ENCODE measurements at regions not wholly inside any gene's neighbourhood (a gene's known extent, or its start where the extent isn't known, plus 50 kb on each side); places are given as distances from the start of the nearest gene placed in this dataset.

DNA sequence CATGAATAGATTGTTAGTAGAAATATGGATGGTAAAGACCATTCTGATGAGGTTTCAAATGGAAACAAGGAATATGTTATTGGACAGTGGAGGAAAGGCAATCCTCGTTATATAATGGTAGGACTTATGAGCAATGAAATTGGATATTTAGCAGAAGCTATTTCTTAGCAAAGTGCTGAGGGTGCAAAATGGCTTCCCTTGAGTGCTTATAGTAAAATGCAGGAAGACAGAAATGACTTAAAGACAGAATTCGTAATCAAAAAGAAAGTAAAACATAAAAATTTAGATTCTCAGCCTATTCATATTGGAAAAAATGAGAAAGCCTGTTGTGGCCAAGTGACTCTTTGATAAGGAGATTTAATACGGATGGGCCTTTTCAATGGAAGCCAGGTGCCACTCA, 102.1 kb upstream of the ADRA1B start:
- no peaks in the 10 kb centered on the region for H3K27me3 ChIP-seq (ENCODE audit: control insufficient read depth in 2 of 2, insufficient read depth in 2 of 2, low read length in 2 of 2)
- no peak overlapping the region for H2AFZ ChIP-seq (ENCODE audit: low read depth, low read length)
- DNase-seq (ENCODE audit: low read depth, low spot score) (no peak), FAIRE-seq (no peak)
- CTCF ChIA-PET = no interaction called here
- H3K36me3 ChIP-seq (ENCODE audit: control insufficient read depth in 2 of 2, extremely low read depth in 1 of 2, insufficient read depth in 2 of 2, low read length in 2 of 2) = no peaks in the 10 kb centered on the region
- no peaks in the 10 kb centered on the region for H4K20me1 ChIP-seq (replicated peaks; ENCODE audit: control insufficient read depth, extremely low read depth, insufficient read depth, low read length)
- dilution Hi-C loops (cut with MboI; ENCODE audit: extremely low pct_ligation_motif_present, low sequenced_read_pairs) = no loop called here
- TF ChIP-seq POLR2AphosphoS5 (IDR thresholded peaks at IDR 0.05; ENCODE audit: insufficient read depth, low read depth, low read length) (no peak), POLR2A (IDR thresholded peaks at IDR 0.05; ENCODE audit: low read depth, low read length) (no peak), GATA2 (IDR thresholded peaks at IDR 0.05; ENCODE audit: insufficient read depth, insufficient read length, low read depth, low read length) (no peak), MYC (IDR thresholded peaks at IDR 0.05; ENCODE audit: low read depth, low read length) (no peak), JUN (IDR thresholded peaks at IDR 0.05; ENCODE audit: borderline replicate concordance, insufficient read depth, insufficient read length, low read depth) (no peak), FOS (IDR thresholded peaks at IDR 0.05; ENCODE audit: borderline replicate concordance, insufficient read depth, low read length) (no peak), EZH2 (IDR thresholded peaks at IDR 0.05; ENCODE audit: borderline replicate concordance, low read depth, low read length, severe bottlenecking) (no peak)
- TF ChIP-seq, protein P1, sequence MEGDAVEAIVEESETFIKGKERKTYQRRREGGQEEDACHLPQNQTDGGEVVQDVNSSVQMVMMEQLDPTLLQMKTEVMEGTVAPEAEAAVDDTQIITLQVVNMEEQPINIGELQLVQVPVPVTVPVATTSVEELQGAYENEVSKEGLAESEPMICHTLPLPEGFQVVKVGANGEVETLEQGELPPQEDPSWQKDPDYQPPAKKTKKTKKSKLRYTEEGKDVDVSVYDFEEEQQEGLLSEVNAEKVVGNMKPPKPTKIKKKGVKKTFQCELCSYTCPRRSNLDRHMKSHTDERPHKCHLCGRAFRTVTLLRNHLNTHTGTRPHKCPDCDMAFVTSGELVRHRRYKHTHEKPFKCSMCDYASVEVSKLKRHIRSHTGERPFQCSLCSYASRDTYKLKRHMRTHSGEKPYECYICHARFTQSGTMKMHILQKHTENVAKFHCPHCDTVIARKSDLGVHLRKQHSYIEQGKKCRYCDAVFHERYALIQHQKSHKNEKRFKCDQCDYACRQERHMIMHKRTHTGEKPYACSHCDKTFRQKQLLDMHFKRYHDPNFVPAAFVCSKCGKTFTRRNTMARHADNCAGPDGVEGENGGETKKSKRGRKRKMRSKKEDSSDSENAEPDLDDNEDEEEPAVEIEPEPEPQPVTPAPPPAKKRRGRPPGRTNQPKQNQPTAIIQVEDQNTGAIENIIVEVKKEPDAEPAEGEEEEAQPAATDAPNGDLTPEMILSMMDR (IDR thresholded peaks at IDR 0.05; ENCODE audit: extremely low read depth in 1 of 2, insufficient read depth in 1 of 2, low read depth in 1 of 2, low read length in 2 of 2) = no peak
- TF ChIP-seq, protein P2, sequence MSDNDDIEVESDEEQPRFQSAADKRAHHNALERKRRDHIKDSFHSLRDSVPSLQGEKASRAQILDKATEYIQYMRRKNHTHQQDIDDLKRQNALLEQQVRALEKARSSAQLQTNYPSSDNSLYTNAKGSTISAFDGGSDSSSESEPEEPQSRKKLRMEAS (IDR thresholded peaks at IDR 0.05; ENCODE audit: insufficient read depth, insufficient read length) = no peak
- H3K4me1 ChIP-seq (ENCODE audit: control insufficient read depth, extremely low read depth, insufficient read depth, low read length) = no peaks in the 10 kb centered on the region
- H3K4me2 ChIP-seq (ENCODE audit: insufficient read depth, low read length) = no peak overlapping the region
- H3K27ac ChIP-seq (ENCODE audit: insufficient read depth, low read depth, low read length) = no peak overlapping the region
- H3K9me1 ChIP-seq (replicated peaks; ENCODE audit: control insufficient read depth, extremely low read depth, insufficient read depth, low read length) = no peaks in the 10 kb centered on the region
- POLR2A ChIA-PET = no interaction called here
- H3K4me3 ChIP-seq (replicated peaks in 1 of 3; ENCODE audit: insufficient read depth in 1 of 3, low read depth in 1 of 3, low read length in 3 of 3) = no peak overlapping the region
- intact Hi-C loops (cut with micrococcal nuclease) = no loop called here
- no peaks in the 10 kb centered on the region for H3K9me3 ChIP-seq (replicated peaks; ENCODE audit: control insufficient read depth, insufficient read depth, low read length)
- H3K79me2 ChIP-seq (ENCODE audit: control insufficient read depth, insufficient read depth, low read length) = no peaks in the 10 kb centered on the region
- H3K9ac ChIP-seq (replicated peaks; ENCODE audit: extremely low read depth, insufficient read depth, low read length) = no peak overlapping the region
- BruUV-seq (replicated peaks) = no TSS peak
